ENCODE measurements at regions not wholly inside any gene's neighbourhood (a gene's known extent, or its start where the extent isn't known, plus 50 kb on each side); places are given as distances from the start of the nearest gene placed in this dataset.
A peak's percentile ranks its signal among the peaks of the same experiment; 100 is the strongest.

GRCh38 chr9:108002371-108002956 is 512.9 kb upstream of the KLF4 start:
- no peak overlapping the region for H3K27ac Mint-ChIP-seq
- Histone ChIP-seq H4K20me1 (replicated peaks; ENCODE audit: insufficient read depth) (no peaks in the 10 kb centered on the region), H2AFZ (peak overlapping the region; percentile 59; the same call in 1 of the 2 replicates), H3K9me2 (ENCODE audit: insufficient read depth) (peaks cover 16% of the 10 kb centered on the region), H3K27me3 (ENCODE audit: insufficient read depth) (no peaks in the 10 kb centered on the region), H3K4me2 (no peak overlapping the region), H3F3A (replicated peaks; ENCODE audit: low read depth) (no peaks in the 10 kb centered on the region), H3K4me1 (ENCODE audit: insufficient read depth) (no peaks in the 10 kb centered on the region), H3K4me3 (no peak overlapping the region), H3K79me2 (replicated peaks; ENCODE audit: insufficient read depth) (no peaks in the 10 kb centered on the region), H3K36me3 (ENCODE audit: insufficient read depth) (no peaks in the 10 kb centered on the region), H3K27ac (ENCODE audit: low read depth) (no peak overlapping the region)
- no peak for TF ChIP-seq NANOG (IDR thresholded peaks at IDR 0.05; ENCODE audit: borderline replicate concordance)
- no peak for TF ChIP-seq ZNF331 (CRISPR knock-in tag; IDR thresholded peaks at IDR 0.05; ENCODE audit: low read depth)
- no peak for TF ChIP-seq ETS1 (IDR thresholded peaks at IDR 0.05)
- TF ChIP-seq ZNF462 (CRISPR knock-in tag; IDR thresholded peaks at IDR 0.05) = no peak
- TF ChIP-seq CREB1 (CRISPR knock-in tag; IDR thresholded peaks at IDR 0.05; ENCODE audit: low read depth) = no peak
- TF ChIP-seq REST (IDR thresholded peaks at IDR 0.05; ENCODE audit: unreplicated experiment) = no peak
- no peak for TF ChIP-seq STAT1 (IDR thresholded peaks at IDR 0.05; ENCODE audit: unreplicated experiment)
- no peak for TF ChIP-seq POLR2AphosphoS5 (IDR thresholded peaks at IDR 0.05; ENCODE audit: low read depth)
- TF ChIP-seq EZH2phosphoT487 (IDR thresholded peaks at IDR 0.05; ENCODE audit: unreplicated experiment) = no peak
- no peak for TF ChIP-seq EZH2 (IDR thresholded peaks at IDR 0.05; ENCODE audit: low read depth, unreplicated experiment)
- no peak for TF ChIP-seq CTCF (conservative IDR thresholded peaks at IDR 0.05; ENCODE audit: low read depth in 2 of 2)
- no peak for TF ChIP-seq ZNF114 (CRISPR knock-in tag; IDR thresholded peaks at IDR 0.05)
- no peak for TF ChIP-seq JUNB (IDR thresholded peaks at IDR 0.05; ENCODE audit: unreplicated experiment)
- no peaks in the 10 kb centered on the region for H3K4me1 Mint-ChIP-seq
- no peaks in the 10 kb centered on the region for H3K36me3 Mint-ChIP-seq (ENCODE audit: low read depth)
- H3K9me3 Mint-ChIP-seq = no peaks in the 10 kb centered on the region
- peaks cover 1% of the 10 kb centered on the region for H3K27me3 Mint-ChIP-seq (ENCODE audit: insufficient read depth, low read depth, poor library complexity)
- ATAC-seq = no peak
- no peak for DNase-seq (ENCODE audit: low spot score)
- no peak overlapping the region for H3K4me3 Mint-ChIP-seq

All from GM23338 (cell line).